ENCODE measurements at regions not wholly inside any gene's neighbourhood (a gene's known extent, or its start where the extent isn't known, plus 50 kb on each side); places are given as distances from the start of the nearest gene placed in this dataset.

DNA sequence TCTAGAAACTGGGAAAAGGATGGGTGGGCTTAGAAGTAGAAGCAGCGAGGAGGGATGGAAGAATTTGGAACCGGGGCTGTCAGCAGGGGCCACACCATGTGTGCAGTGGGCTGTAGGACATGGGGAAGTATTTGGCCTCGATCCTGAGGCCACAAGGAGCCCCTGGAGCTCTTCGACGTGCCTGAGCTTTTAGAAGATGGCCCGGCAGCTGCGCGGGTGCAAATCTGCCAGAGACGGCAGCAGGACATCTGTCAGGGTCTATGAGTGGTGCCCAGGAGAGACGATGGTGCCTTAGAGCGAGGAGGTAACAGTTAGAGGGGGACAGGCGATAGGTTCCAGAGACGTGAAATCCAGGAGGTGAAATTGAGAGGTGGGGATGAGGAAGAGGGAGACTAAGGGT lies 321.1 kb downstream of the UACA start:
- Histone ChIP-seq H3K36me3 (no peaks in the 10 kb centered on the region), H3K27me3 (no peaks in the 10 kb centered on the region), H3K27ac (no peak overlapping the region), H3K9me3 (no peaks in the 10 kb centered on the region), H3K4me3 (no peak overlapping the region), H3K4me1 (ENCODE audit: insufficient read depth) (no peaks in the 10 kb centered on the region)
- intact Hi-C loops (cut with DNase I) = no loop called here
- whole genome bisulfite sequencing, 3 donors = 86 to 90% (median 87%) methylated on average over 13 of the region's 13 CpGs
- DNase-seq = no peak
- no peak for TF ChIP-seq EP300 (IDR thresholded peaks at IDR 0.05)
- TF ChIP-seq POLR2A (IDR thresholded peaks at IDR 0.05) = no peak
- TF ChIP-seq, protein P1, sequence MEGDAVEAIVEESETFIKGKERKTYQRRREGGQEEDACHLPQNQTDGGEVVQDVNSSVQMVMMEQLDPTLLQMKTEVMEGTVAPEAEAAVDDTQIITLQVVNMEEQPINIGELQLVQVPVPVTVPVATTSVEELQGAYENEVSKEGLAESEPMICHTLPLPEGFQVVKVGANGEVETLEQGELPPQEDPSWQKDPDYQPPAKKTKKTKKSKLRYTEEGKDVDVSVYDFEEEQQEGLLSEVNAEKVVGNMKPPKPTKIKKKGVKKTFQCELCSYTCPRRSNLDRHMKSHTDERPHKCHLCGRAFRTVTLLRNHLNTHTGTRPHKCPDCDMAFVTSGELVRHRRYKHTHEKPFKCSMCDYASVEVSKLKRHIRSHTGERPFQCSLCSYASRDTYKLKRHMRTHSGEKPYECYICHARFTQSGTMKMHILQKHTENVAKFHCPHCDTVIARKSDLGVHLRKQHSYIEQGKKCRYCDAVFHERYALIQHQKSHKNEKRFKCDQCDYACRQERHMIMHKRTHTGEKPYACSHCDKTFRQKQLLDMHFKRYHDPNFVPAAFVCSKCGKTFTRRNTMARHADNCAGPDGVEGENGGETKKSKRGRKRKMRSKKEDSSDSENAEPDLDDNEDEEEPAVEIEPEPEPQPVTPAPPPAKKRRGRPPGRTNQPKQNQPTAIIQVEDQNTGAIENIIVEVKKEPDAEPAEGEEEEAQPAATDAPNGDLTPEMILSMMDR (IDR thresholded peaks at IDR 0.05) = no peak

DNA sequence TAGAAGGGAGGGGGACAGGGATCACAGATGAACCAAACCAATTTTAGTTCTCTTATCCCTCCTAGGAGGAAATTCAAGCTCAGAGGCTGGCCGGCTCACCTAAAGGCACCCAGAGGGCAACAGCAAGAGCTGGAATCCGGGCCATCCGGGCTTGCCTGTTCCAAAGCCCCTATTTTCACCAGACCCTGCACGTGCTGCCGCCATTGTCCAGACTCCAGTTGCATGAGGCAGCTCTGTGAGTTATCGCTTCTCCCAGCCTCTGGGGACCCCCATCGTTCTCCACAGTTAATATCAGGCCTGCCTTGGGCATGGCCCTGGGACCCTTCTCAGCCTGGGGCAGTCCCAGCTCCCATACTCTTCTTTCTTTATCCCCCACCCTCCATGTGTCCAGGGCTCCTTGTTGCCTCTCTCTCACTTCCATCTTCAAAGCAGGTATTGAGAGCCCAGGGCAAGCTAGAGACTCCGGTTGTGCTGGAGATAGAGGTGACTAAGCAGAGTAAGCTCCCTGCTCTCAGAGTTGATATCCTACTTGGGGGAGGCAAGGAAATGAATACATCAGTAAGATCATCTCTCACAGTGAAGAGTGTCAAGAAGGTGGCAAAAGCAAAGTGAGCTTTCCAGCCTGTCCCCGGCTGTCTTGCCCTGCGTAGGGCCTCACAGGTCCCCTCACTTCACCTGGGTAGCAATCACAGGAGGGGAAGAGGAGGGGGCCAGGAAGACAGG lies 322.8 kb downstream of the UACA start:
- intact Hi-C loops (cut with DNase I) = no loop called here
- H3K4me1 ChIP-seq (ENCODE audit: insufficient read depth) = no peaks in the 10 kb centered on the region
- no peak for TF ChIP-seq EP300 (IDR thresholded peaks at IDR 0.05)
- no peak for TF ChIP-seq POLR2A (IDR thresholded peaks at IDR 0.05)
- TF ChIP-seq, protein P1 (IDR thresholded peaks at IDR 0.05) = no peak
- no peak overlapping the region for H3K4me3 ChIP-seq
- 93 to 96% (median 95%) methylated on average over 10 of the region's 10 CpGs for WGBS, 3 donors
- H3K9me3 ChIP-seq = no peaks in the 10 kb centered on the region
- H3K27ac ChIP-seq = no peak overlapping the region
- no peaks in the 10 kb centered on the region for H3K36me3 ChIP-seq
- no peaks in the 10 kb centered on the region for H3K27me3 ChIP-seq
- DNase-seq = no peak

DNA sequence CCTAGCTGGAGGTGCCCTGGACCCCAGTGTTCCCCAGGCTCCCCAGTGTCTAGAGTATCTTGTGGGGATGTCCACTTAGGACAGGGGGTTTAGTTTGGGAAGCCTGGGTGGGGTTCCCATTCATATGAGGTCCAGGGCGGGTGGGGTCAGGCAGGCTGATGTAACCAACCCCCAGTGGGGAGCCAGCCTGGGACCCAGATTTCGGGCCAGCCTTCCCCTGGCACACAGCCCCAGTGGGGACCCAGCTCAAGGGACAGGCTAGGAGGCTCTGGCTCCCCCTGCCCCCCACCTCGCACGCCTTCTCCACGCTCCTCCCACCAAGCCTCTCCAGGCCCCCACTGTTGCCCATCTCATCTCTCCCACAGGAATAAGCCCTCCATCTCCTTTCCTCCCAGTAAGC lies 323.5 kb downstream of the UACA start:
- no peak overlapping the region for H3K4me3 ChIP-seq
- intact Hi-C loops (cut with DNase I) = no loop called here
- no peak for TF ChIP-seq POLR2A (IDR thresholded peaks at IDR 0.05)
- no peak for TF ChIP-seq EP300 (IDR thresholded peaks at IDR 0.05)
- TF ChIP-seq, protein P1 (IDR thresholded peaks at IDR 0.05) = no peak
- no peaks in the 10 kb centered on the region for H3K27me3 ChIP-seq
- no peaks in the 10 kb centered on the region for H3K4me1 ChIP-seq (ENCODE audit: insufficient read depth)
- no peaks in the 10 kb centered on the region for H3K9me3 ChIP-seq
- H3K36me3 ChIP-seq = no peaks in the 10 kb centered on the region
- 94 to 97% (median 96%) methylated on average over 5 of the region's 5 CpGs for WGBS, 3 donors
- DNase-seq = no peak
- H3K27ac ChIP-seq = no peak overlapping the region

DNA sequence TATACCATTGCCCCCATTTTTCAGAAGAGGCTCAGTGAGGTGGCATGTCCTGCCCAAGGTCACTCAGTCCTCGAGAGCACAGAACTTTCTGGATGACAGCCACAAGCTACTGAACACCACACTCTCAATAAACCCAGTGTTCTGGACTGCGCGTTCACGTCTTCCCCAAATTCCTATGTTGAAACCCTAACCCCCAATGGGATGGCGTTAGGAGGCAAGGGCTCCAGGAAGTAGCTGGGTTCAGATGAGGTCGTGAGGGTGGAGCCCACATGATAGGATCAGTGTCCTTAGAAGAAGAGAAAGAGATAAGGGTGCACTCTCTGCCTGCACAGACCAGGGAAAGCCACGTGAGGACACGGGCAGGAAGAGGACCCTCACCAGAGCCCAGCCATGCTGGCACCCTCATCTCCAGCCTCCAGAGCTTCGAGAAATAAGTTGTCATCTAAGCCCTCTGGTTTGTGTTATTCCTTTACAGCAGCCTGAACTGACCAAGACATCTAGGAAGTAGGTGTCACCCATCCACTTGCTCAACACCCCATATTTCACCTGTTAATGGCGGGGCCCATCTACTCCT lies 324.0 kb downstream of the UACA start:
- Histone ChIP-seq H3K4me1 (ENCODE audit: insufficient read depth) (no peaks in the 10 kb centered on the region), H3K36me3 (no peaks in the 10 kb centered on the region), H3K27me3 (no peaks in the 10 kb centered on the region), H3K9me3 (no peaks in the 10 kb centered on the region), H3K27ac (no peak overlapping the region), H3K4me3 (no peak overlapping the region)
- no peak for DNase-seq
- intact Hi-C loops (cut with DNase I) = no loop called here
- TF ChIP-seq, protein P1 (IDR thresholded peaks at IDR 0.05) = no peak
- TF ChIP-seq POLR2A (IDR thresholded peaks at IDR 0.05) (no peak), EP300 (IDR thresholded peaks at IDR 0.05) (no peak)
- 84 to 90% (median 86%) methylated on average over 9 to 10 of the region's 10 CpGs for WGBS, 3 donors
